Tibial artery (tissue), 4 donors: ENCODE measurements at regions not wholly inside any gene's neighbourhood (a gene's known extent, or its start where the extent isn't known, plus 50 kb on each side); places are given as distances from the start of the nearest gene placed in this dataset.

ENCODE experiments used
- DNase-seq, 2 donors: peaks; one replicate each; pipeline ENCODE4 v3.0.0-alpha.2; 2019
- H3K27ac ChIP-seq, 2 donors: fragments of 200-600 bp; sonication (generic) in 1 of 2; 1 replicate in 1 of 2; 2 replicates in 1 of 2; pipeline ENCODE4 v1.5.1; 2018 to 2019; ENCODE audit warnings: mild to moderate bottlenecking in 1 of 2
- H3K27me3 ChIP-seq, 2 donors: fragments of 200-600 bp; sonication (generic) in 1 of 2; one replicate each; pipeline versions ENCODE4 v1.5.1 to v1.6.0; 2016 to 2019
- H3K36me3 ChIP-seq, 3 donors: fragments of 200-600 bp; sonication (generic) in 2 of 3; one replicate each; pipeline ENCODE4 v1.5.1; 2016 to 2019; ENCODE audit warnings: mild to moderate bottlenecking in 2 of 3
- H3K4me1 ChIP-seq, 4 donors: fragments of 200-600 bp; sonication (generic) in 2 of 4; 1 replicate in 3 of 4; 2 replicates in 1 of 4; pipeline ENCODE4 v1.5.1; 2016 to 2019
- H3K4me3 ChIP-seq, 2 donors: fragments of 200-600 bp; sonication (generic) in 1 of 2; 1 replicate in 1 of 2; 2 replicates in 1 of 2; pipeline ENCODE4 v1.5.1; 2018 to 2019; ENCODE audit warnings: mild to moderate bottlenecking in 2 of 2
- H3K9me3 ChIP-seq, 3 donors: fragments of 200-600 bp; sonication (generic) in 1 of 3; one replicate each; pipeline ENCODE4 v1.5.1; 2016 to 2019
- CTCF ChIP-seq, 2 experiments: fragments of 200-600 bp in 1 of 2; fragments of 450-650 bp in 1 of 2; IDR thresholded peaks; one replicate each; pipeline ENCODE4 v1.5.1; 2017 to 2019; ENCODE audit warnings: antibody characterized with exemption in 2 of 2, mild to moderate bottlenecking in 1 of 2, moderate library complexity in 1 of 2
- intact Hi-C: fragments of 100-400 bp; cut with DNase I; formaldehyde crosslinking; loops from one replicate; pipeline ENCODE4 v1.15.0; 2023; ENCODE audit warnings: low total_unique reads

DNA sequence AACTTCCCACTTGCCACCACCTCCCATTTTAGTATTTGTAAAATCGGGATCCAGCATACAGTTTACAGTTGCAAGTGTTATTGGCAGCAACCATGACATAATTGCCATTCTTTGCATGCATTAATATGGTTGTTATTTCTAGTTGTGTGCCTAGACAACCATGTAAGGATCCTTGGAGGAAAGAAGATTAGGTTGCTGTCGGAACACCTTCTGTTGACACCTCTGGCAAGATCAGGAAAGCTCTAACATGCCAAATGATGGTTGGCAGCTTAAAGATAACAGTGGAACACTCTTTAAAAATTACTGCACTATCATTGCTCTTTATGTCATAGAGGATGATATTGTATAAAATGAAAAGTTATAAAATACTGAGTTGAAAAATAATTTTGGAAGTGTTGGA, 313.5 kb upstream of the RARB start:
- no peak for TF ChIP-seq CTCF (IDR thresholded peaks at IDR 0.05)
- H3K4me1 ChIP-seq = no peaks in the 10 kb centered on the region
- H3K9me3 ChIP-seq = no peaks in the 10 kb centered on the region
- H3K4me3 ChIP-seq = no peak overlapping the region
- no peaks in the 10 kb centered on the region for H3K27me3 ChIP-seq
- no peak overlapping the region for H3K27ac ChIP-seq
- H3K36me3 ChIP-seq = no peaks in the 10 kb centered on the region
- no peak for DNase-seq
- intact Hi-C loops = no loop called here

- intact Hi-C loops = no loop called here
- H3K36me3 ChIP-seq = no peaks in the 10 kb centered on the region
- no peaks in the 10 kb centered on the region for H3K4me1 ChIP-seq
- DNase-seq = no peak
- no peak overlapping the region for H3K4me3 ChIP-seq
- H3K27ac ChIP-seq = no peak overlapping the region
- no peaks in the 10 kb centered on the region for H3K27me3 ChIP-seq
- no peak for TF ChIP-seq CTCF (IDR thresholded peaks at IDR 0.05)
- no peaks in the 10 kb centered on the region for H3K9me3 ChIP-seq
Observed at GRCh38 chr3:25117005-25117593, 311.0 kb upstream of the RARB start.

GRCh38 chr3:25119682-25120081, 308.4 kb upstream of the RARB start:
- Histone ChIP-seq H3K36me3 (no peaks in the 10 kb centered on the region), H3K4me1 (no peaks in the 10 kb centered on the region), H3K27me3 (no peaks in the 10 kb centered on the region), H3K4me3 (no peak overlapping the region), H3K27ac (no peak overlapping the region), H3K9me3 (no peaks in the 10 kb centered on the region)
- DNase-seq = no peak
- intact Hi-C loops = no loop called here
- TF ChIP-seq CTCF (IDR thresholded peaks at IDR 0.05) = no peak

- Histone ChIP-seq H3K9me3 (no peaks in the 10 kb centered on the region), H3K27ac (no peak overlapping the region), H3K36me3 (no peaks in the 10 kb centered on the region), H3K4me1 (no peaks in the 10 kb centered on the region), H3K4me3 (no peak overlapping the region), H3K27me3 (no peaks in the 10 kb centered on the region)
- intact Hi-C loops = no loop called here
- TF ChIP-seq CTCF (IDR thresholded peaks at IDR 0.05) = no peak
- DNase-seq = no peak
Observed at GRCh38 chr3:25120665-25121064, 307.4 kb upstream of the RARB start.

- TF ChIP-seq CTCF (IDR thresholded peaks at IDR 0.05) = no peak
- no peak overlapping the region for H3K27ac ChIP-seq
- H3K9me3 ChIP-seq = peaks cover 0 to 10% (median 8%) of the 10 kb centered on the region in 3 donors
- no peaks in the 10 kb centered on the region for H3K36me3 ChIP-seq
- no peaks in the 10 kb centered on the region for H3K27me3 ChIP-seq
- no peak for DNase-seq
- no peaks in the 10 kb centered on the region for H3K4me1 ChIP-seq
- H3K4me3 ChIP-seq = no peak overlapping the region
- intact Hi-C loops = no loop called here
Observed at GRCh38 chr3:25125201-25125600, 302.9 kb upstream of the RARB start.

- no peak overlapping the region for H3K27ac ChIP-seq
- H3K4me3 ChIP-seq = no peak overlapping the region
- intact Hi-C loops = no loop called here
Observed at GRCh38 chr3:25128735-25129134, 299.3 kb upstream of the RARB start.

More at GRCh38 chr3:25128735-25129134, 299.3 kb upstream of the RARB start:
- DNase-seq = no peak
- Histone ChIP-seq H3K27me3 (no peaks in the 10 kb centered on the region), H3K4me1 (no peaks in the 10 kb centered on the region), H3K9me3 (peaks cover 0 to 10% (median 8%) of the 10 kb centered on the region in 3 donors), H3K36me3 (no peaks in the 10 kb centered on the region)
- no peak for TF ChIP-seq CTCF (IDR thresholded peaks at IDR 0.05)
